Left lung (tissue), 4 donors: ENCODE measurements at regions not wholly inside any gene's neighbourhood (a gene's known extent, or its start where the extent isn't known, plus 50 kb on each side); places are given as distances from the start of the nearest gene placed in this dataset.

ENCODE experiments used
- ATAC-seq: fragments of 200-7000 bp; cut with Tn5 transposase; one replicate; pipeline ENCODE4 v1.9.1; 2020; ENCODE audit warnings: moderate library complexity
- DNase-seq, 4 donors: peaks; one replicate each; pipeline ENCODE4 v3.0.0-alpha.2; 2013 to 2020
- H3K27ac ChIP-seq, 2 donors: fragments of 200-600 bp; sonication (generic) in 1 of 2; one replicate each; pipeline versions ENCODE4 v1.5.0 to v1.8.0; 2020 to 2021
- H3K27me3 ChIP-seq, 2 donors: fragments of 200-600 bp; sonication (generic) in 1 of 2; one replicate each; pipeline versions ENCODE4 v1.5.0 to v1.8.0; 2020 to 2021
- H3K36me3 ChIP-seq, 2 donors: fragments of 200-600 bp; sonication (generic) in 1 of 2; one replicate each; pipeline versions ENCODE4 v1.5.0 to v1.8.0; 2020 to 2021
- H3K4me1 ChIP-seq, 2 donors: fragments of 200-600 bp; one replicate each; pipeline ENCODE4 v1.8.0; 2021
- H3K4me3 ChIP-seq, 2 donors: fragments of 200-600 bp; sonication (generic) in 1 of 2; one replicate each; pipeline versions ENCODE4 v1.5.0 to v1.8.0; 2020 to 2021; ENCODE audit warnings: mild to moderate bottlenecking in 1 of 2
- H3K9me3 ChIP-seq, 2 donors: fragments of 200-600 bp; sonication (generic) in 1 of 2; one replicate each; pipeline versions ENCODE4 v1.5.0 to v1.8.0; 2020 to 2021
- CTCF ChIP-seq, 2 donors: fragments of 200-600 bp; sonication (generic) in 1 of 2; IDR thresholded peaks; one replicate each; pipeline versions ENCODE4 v1.5.0 to v1.8.0; 2021; ENCODE audit warnings: antibody characterized with exemption in 2 of 2
- intact Hi-C, 2 donors: fragments of 100-400 bp; cut with DNase I; formaldehyde crosslinking; loops; one replicate each; pipeline versions ENCODE4 v1.11.2 to v1.14.2; 2022
- donor health status: DM: no; HTN: yes; CAD: no.
- donor health status: DM: no; HTN: no; CAD: no.

- Histone ChIP-seq H3K27me3 (no peaks in the 10 kb centered on the region), H3K36me3 (no peaks in the 10 kb centered on the region), H3K9me3 (no peaks in the 10 kb centered on the region), H3K27ac (no peak overlapping the region), H3K4me1 (peaks cover 0 to 8% of the 10 kb centered on the region in 2 donors), H3K4me3 (no peak overlapping the region)
- no peak for TF ChIP-seq CTCF (IDR thresholded peaks at IDR 0.05)
- no peak for ATAC-seq
- DNase-seq, result no peak
- intact Hi-C loops, result no loop called here
Measured at GRCh38 chr2:215687149-215688031, 251.5 kb upstream of the FN1 start.

DNA sequence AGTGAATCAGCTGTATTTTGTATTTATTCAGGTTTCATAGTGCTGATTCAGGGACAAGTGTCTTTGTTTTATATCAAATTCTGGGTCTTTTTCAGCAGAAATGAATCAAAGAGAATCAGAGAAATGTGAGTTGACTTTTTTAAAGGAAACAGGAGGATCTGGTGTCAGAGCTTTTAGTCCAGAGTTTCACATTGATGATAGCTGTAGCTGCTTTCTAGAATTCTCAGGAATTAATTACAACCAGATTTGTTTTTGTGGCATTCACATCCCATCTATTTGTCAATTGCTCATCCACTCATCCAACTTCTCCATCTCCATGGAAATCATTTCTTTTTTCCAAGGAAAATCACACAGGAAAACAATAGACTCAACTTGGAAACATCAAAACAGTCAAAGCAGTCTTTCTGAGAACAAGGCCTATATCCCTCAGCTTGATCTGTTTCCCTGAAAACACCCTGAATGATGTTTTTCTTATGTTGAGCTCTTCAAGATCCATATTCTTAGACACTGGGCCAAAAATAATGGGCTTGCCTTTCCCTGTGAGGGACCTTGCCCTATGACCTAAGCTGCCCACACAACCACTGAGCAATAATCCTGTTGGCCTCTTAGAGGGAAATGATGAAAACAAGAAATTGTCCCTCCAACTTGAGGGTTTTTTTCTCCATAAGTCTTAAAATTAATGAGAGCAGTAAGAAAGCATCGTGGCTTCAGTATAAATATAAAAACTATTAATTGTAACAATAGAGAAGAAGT is 249.5 kb upstream of the FN1 start:
- Histone ChIP-seq H3K4me1 (peaks cover 10 to 26% of the 10 kb centered on the region in 2 donors), H3K9me3 (no peaks in the 10 kb centered on the region), H3K4me3 (no peak overlapping the region), H3K27me3 (no peaks in the 10 kb centered on the region), H3K27ac (no peak overlapping the region), H3K36me3 (no peaks in the 10 kb centered on the region)
- no peak for ATAC-seq
- DNase-seq, result no peak
- intact Hi-C loops, result no loop called here
- TF ChIP-seq CTCF (IDR thresholded peaks at IDR 0.05), result no peak

DNA sequence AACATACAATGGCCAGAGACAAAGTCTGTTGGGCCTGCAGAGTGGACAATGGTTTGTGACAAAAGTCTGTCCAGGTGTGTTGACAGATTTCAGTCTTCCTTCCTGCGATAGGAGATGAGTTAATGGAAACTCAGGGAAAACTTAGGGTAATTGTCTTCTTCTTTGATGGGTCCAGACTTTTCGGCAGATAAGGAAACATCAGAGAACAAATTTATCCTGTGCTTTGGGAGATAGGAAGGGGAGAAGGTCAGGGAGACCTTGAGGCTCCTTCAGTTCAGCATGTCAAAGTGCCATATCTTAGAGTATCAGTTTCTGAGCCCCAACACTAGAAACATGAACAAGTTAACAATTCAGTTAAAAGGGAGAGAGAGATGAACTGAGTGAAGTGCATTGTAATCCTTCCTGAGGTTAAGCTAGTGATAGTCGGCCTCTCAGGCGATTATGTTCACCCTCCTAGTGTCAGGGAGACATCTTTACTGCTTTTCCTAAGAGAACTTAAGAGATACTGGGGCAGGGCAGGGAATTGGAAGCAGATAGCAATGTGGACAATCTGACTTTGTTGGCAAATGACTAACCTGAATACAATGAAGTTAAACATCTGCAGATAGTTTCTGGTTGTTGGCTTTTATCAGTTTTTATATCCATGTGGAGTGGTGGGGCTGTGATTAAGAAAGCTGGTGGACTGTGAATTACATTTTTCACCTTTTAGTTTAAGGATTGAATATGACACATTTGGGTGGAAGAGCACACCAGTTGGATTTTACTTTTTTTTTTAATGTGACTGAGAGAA is 248.8 kb upstream of the FN1 start:
- H3K4me3 ChIP-seq, result no peak overlapping the region
- TF ChIP-seq CTCF (IDR thresholded peaks at IDR 0.05), result no peak

GRCh38 chr2:215683295-215683694 is 247.4 kb upstream of the FN1 start:
- ATAC-seq, result no peak
- H3K4me1 ChIP-seq, result peaks cover 10 to 29% of the 10 kb centered on the region in 2 donors
- no peaks in the 10 kb centered on the region for H3K36me3 ChIP-seq
- no peak overlapping the region for H3K27ac ChIP-seq
- intact Hi-C loops, result no loop called here
- no peak for TF ChIP-seq CTCF (IDR thresholded peaks at IDR 0.05)
- H3K9me3 ChIP-seq, result no peaks in the 10 kb centered on the region
- no peak overlapping the region for H3K4me3 ChIP-seq
- no peaks in the 10 kb centered on the region for H3K27me3 ChIP-seq
- no peak for DNase-seq

More for the DNA sequence above, 248.8 kb upstream of the FN1 start:
- Histone ChIP-seq H3K27ac (no peak overlapping the region), H3K27me3 (no peaks in the 10 kb centered on the region), H3K9me3 (no peaks in the 10 kb centered on the region), H3K4me1 (peaks cover 10 to 29% of the 10 kb centered on the region in 2 donors), H3K36me3 (no peaks in the 10 kb centered on the region)
- DNase-seq, result no peak
- ATAC-seq, result no peak
- intact Hi-C loops, result no loop called here
